HepG2 (cell line): ENCODE measurements at regions not wholly inside any gene's neighbourhood (a gene's known extent, or its start where the extent isn't known, plus 50 kb on each side); places are given as distances from the start of the nearest gene placed in this dataset.

Source experiments
- ATAC-seq: fragments of 200-7000 bp; cut with Tn5 transposase; 3 replicates; pipeline ENCODE4 v1.9.1; 2020; ENCODE audit warnings: mild to moderate bottlenecking, moderate library complexity
- BruUV-seq: library from RNA; stranded (reverse); fragments of 400-500 nt; replicated peaks from 2 replicates; lab custom pipeline; 2021; lab: Mats Ljungman, UMichigan
- CTCF ChIA-PET: fragments of 300-600 bp; formaldehyde crosslinking; extraction: SDS; loops from one replicate; lab custom pipeline; 2021; ENCODE audit warnings: low total read pairs, inconsistent platforms, low intra/inter-chr PET ratio; lab: Yijun Ruan, JAX
- POLR2A ChIA-PET: fragments of 350-600 bp; sonication (Branson Sonifier 250); formaldehyde crosslinking; loops from one replicate; lab custom pipeline; 2020; ENCODE audit warnings: antibody characterized with exemption, inconsistent platforms; lab: Yijun Ruan, JAX
- DNase-seq: peaks from one replicate; pipeline ENCODE4 v3.0.0-alpha.2; 2015; ENCODE audit warnings: low spot score
- FAIRE-seq: peaks from 3 replicates; lab custom pipeline; 2011; peaks lifted over from hg19 to GRCh38; lab: Jason Lieb, UNC
- H2AFZ ChIP-seq: one replicate; pipeline ENCODE4 v1.6.1; 2011; ENCODE audit warnings: low read length, inconsistent platforms
- H3K27ac ChIP-seq: fragments of 300-600 bp; 3 replicates; pipeline ENCODE4 v1.8.0; 2011; ENCODE audit warnings: mixed run types, mild to moderate bottlenecking, mixed read lengths, low read length, inconsistent platforms; ENCODE audit not compliant: insufficient read depth; ENCODE audit errors: extremely low read length
- H3K27me3 ChIP-seq, 2 experiments: fragments of 200-600 bp in 1 of 2; 2 replicates in 1 of 2; 3 replicates in 1 of 2; pipeline versions ENCODE4 v1.6.0 to v1.8.0; 2011; ENCODE audit warnings: low read length in 2 of 2, mild to moderate bottlenecking in 2 of 2, moderate library complexity in 2 of 2, inconsistent platforms in 1 of 2; ENCODE audit not compliant: insufficient read depth in 2 of 2, control insufficient read depth in 1 of 2
- H3K36me3 ChIP-seq, 2 experiments: fragments of 200-600 bp in 1 of 2; replicated peaks in 1 of 2; 2 replicates in 1 of 2; 3 replicates in 1 of 2; pipeline versions ENCODE4 v1.5.1 to v1.8.0; 2011; ENCODE audit warnings: low read length in 2 of 2, inconsistent platforms in 1 of 2; ENCODE audit not compliant: insufficient read depth in 2 of 2, control insufficient read depth in 1 of 2
- H3K4me1 ChIP-seq: 2 replicates; pipeline ENCODE4 v1.5.1; 2012; ENCODE audit warnings: low read length, inconsistent platforms; ENCODE audit not compliant: insufficient read depth
- H3K4me2 ChIP-seq: 2 replicates; pipeline ENCODE4 v1.6.0; 2011; ENCODE audit warnings: low read depth, low read length, inconsistent platforms
- H3K4me3 ChIP-seq, 3 experiments: fragments of 200-600 bp in 1 of 3; sonication (generic), shearing (Covaris generic) in 1 of 3; replicated peaks in 1 of 3; 2 replicates each; pipeline ENCODE4 v1.5.1; 2011 to 2016; ENCODE audit warnings: low read length in 3 of 3, inconsistent platforms in 2 of 3, low read depth in 2 of 3, mild to moderate bottlenecking in 2 of 3, control low read depth in 1 of 3, mixed read lengths in 1 of 3; ENCODE audit not compliant: insufficient read depth in 1 of 3
- H3K79me2 ChIP-seq: one replicate; pipeline ENCODE4 v1.6.1; 2011; ENCODE audit warnings: low read length, inconsistent platforms; ENCODE audit not compliant: insufficient read depth
- H3K9ac ChIP-seq: 2 replicates; pipeline ENCODE4 v1.6.0; 2011; ENCODE audit warnings: mild to moderate bottlenecking, low read depth, low read length, inconsistent platforms; ENCODE audit not compliant: insufficient read depth
- H3K9me3 ChIP-seq: 2 replicates; pipeline ENCODE4 v1.5.1; 2012; ENCODE audit warnings: mild to moderate bottlenecking, low read length
- H4K20me1 ChIP-seq: 2 replicates; pipeline ENCODE4 v1.6.0; 2011; ENCODE audit warnings: inconsistent platforms, mild to moderate bottlenecking, low read length, moderate library complexity; ENCODE audit not compliant: insufficient read depth
- AGO2 ChIP-seq: fragments of 200-400 bp; formaldehyde crosslinking; optimal IDR thresholded peaks from 2 replicates; pipeline ENCODE3; 2017; ENCODE audit warnings: mild to moderate bottlenecking, low read depth, low read length, moderate library complexity
- ASH2L ChIP-seq: fragments of 300-600, 200-600 bp; sonication (generic); IDR thresholded peaks from 2 replicates; pipeline ENCODE4 v1.7.0; 2017; ENCODE audit warnings: low read depth, mild to moderate bottlenecking, moderate library complexity, mixed read lengths, low read length; ENCODE audit not compliant: insufficient read length
- HIVEP1 ChIP-seq: sonication (generic); formaldehyde crosslinking; IDR thresholded peaks from 2 replicates; pipeline ENCODE4 v1.4.0; 2020; ENCODE audit warnings: mild to moderate bottlenecking, missing genetic modification reagents
- MEF2D ChIP-seq: sonication (generic); formaldehyde crosslinking; IDR thresholded peaks from 2 replicates; pipeline ENCODE4 v1.5.1; 2020; ENCODE audit warnings: mild to moderate bottlenecking, missing genetic modification reagents
- SALL2 ChIP-seq: sonication (generic); formaldehyde crosslinking; IDR thresholded peaks from 2 replicates; pipeline ENCODE4 v1.8.1; 2023; ENCODE audit warnings: mild to moderate bottlenecking, missing genetic modification reagents, inconsistent platforms
- TBX3 ChIP-seq: fragments of 450-650 bp; IDR thresholded peaks from 2 replicates; pipeline ENCODE4 v1.6.1; 2017; ENCODE audit warnings: antibody characterized with exemption, mild to moderate bottlenecking, inconsistent platforms, borderline replicate concordance
- THAP9 ChIP-seq: sonication (generic); formaldehyde crosslinking; IDR thresholded peaks from 2 replicates; pipeline ENCODE4; 2020; ENCODE audit warnings: missing genetic modification reagents, mild to moderate bottlenecking, borderline replicate concordance
- ZBTB7A ChIP-seq: sonication (generic); formaldehyde crosslinking; IDR thresholded peaks from 2 replicates; pipeline ENCODE4 v1.8.0; 2022; ENCODE audit warnings: mild to moderate bottlenecking, missing genetic modification reagents
- ZFP82 ChIP-seq: sonication (generic); formaldehyde crosslinking; IDR thresholded peaks from 2 replicates; pipeline ENCODE4 v1.5.1; 2020; ENCODE audit warnings: mild to moderate bottlenecking, missing genetic modification reagents, borderline replicate concordance
- ZGPAT ChIP-seq: IDR thresholded peaks from 2 replicates; pipeline ENCODE4 v1.6.1; 2016; ENCODE audit warnings: mild to moderate bottlenecking
- ZNF354B ChIP-seq: sonication (generic); formaldehyde crosslinking; IDR thresholded peaks from 2 replicates; pipeline ENCODE4 v1.8.0; 2022; ENCODE audit warnings: mild to moderate bottlenecking, missing genetic modification reagents
- ZNF501 ChIP-seq: sonication (generic); formaldehyde crosslinking; IDR thresholded peaks from 2 replicates; pipeline ENCODE4 v1.5.1; 2020; ENCODE audit warnings: mild to moderate bottlenecking, moderate library complexity, missing genetic modification reagents
- ZNF550 ChIP-seq: sonication (generic); formaldehyde crosslinking; IDR thresholded peaks from 2 replicates; pipeline ENCODE4 v1.4.0; 2020; ENCODE audit warnings: mild to moderate bottlenecking, missing genetic modification reagents, borderline replicate concordance
- ZNF7 ChIP-seq: IDR thresholded peaks from 2 replicates; pipeline ENCODE4 v1.6.1; 2016; ENCODE audit warnings: missing biosample characterization, missing genetic modification reagents
- ZNF724P ChIP-seq: sonication (generic); formaldehyde crosslinking; IDR thresholded peaks from 2 replicates; pipeline ENCODE4 v1.8.0; 2022; ENCODE audit warnings: missing genetic modification reagents, borderline replicate concordance
- WGBS: methylation state at CpG from one replicate; pipeline ENCODE4 v1.1.6; 2017; ENCODE audit warnings: low lambda C conversion rate; 5-methylcytosine and 5-hydroxymethylcytosine counted together
- in situ Hi-C: cut with HindIII; loops from 2 replicates; pipeline ENCODE4 v1.10.0; 2017; ENCODE audit warnings: low pct_unique_long_range_greater_than_20kb; ENCODE audit not compliant: extremely low pct_ligation_motif_present
- intact Hi-C: fragments of 100-400 bp; cut with micrococcal nuclease; formaldehyde crosslinking; loops from one replicate; pipeline ENCODE4 v1.10.0; 2022; ENCODE audit not compliant: unreplicated experiment

- Histone ChIP-seq H3K4me2 (peak overlapping the region; percentile 90), H2AFZ (no peak overlapping the region), H3K27me3 (no peaks in the 10 kb centered on the region; a peak in 1 of 5 replicates), H4K20me1 (no peaks in the 10 kb centered on the region), H3K9me3 (no peaks in the 10 kb centered on the region), H3K79me2 (peaks cover 32% of the 10 kb centered on the region), H3K4me3 (peak overlapping the region; percentile 68 to 86 (median 72); a peak in 5 of 6 replicates), H3K9ac (peak overlapping the region; percentile 79), H3K4me1 (peaks cover 87% of the 10 kb centered on the region), H3K27ac (peak overlapping the region; percentile 91), H3K36me3 (peaks cover 1 to 3% of the 10 kb centered on the region in 2 experiments; a peak in 2 of 5 replicates)
- FAIRE-seq, result peak; percentile 60
- 2% methylated on average over 23 of the region's 46 CpGs for WGBS
- ATAC-seq, result peak; percentile 14
- intact Hi-C loops, result loop anchor here (5.0 to 10.0 kb wide), 4 partner anchors 79 to 313 kb away; partner anchors contain the start of gene IER5L
- in situ Hi-C loops, result no loop called here
- DNase-seq, result no peak
- BruUV-seq, result TSS peak; percentile 81
- ChIA-PET POLR2A (interaction anchor here (2.7 kb wide), 1 partner anchor 8 kb away, joined by 19 read pairs; no protein-coding TSS in a partner anchor), CTCF (no interaction called here)
- TF ChIP-seq ZBTB7A (CRISPR knock-in tag) (no peak), HIVEP1 (CRISPR knock-in tag) (0 out of 2 replicates have a peak, but pooled peaks have one; percentile 10), SALL2 (CRISPR knock-in tag) (0 out of 2 replicates have a peak, but pooled peaks have one; percentile 22), ZFP82 (peak; percentile 64; the same call in 1 of the 2 replicates), THAP9 (no peak), ZNF501 (0 out of 2 replicates have a peak, but pooled peaks have one; percentile 17), ASH2L (peak; percentile 43), TBX3 (no peak), ZNF7 (no peak), ZNF724P (CRISPR knock-in tag) (0 out of 2 replicates have a peak, but pooled peaks have one; percentile 25), AGO2 (peak; percentile 78), ZGPAT (no peak), MEF2D (CRISPR knock-in tag) (peak; percentile 46; the same call in 1 of the 2 replicates), ZNF354B (no peak), ZNF550 (CRISPR knock-in tag) (no peak)
Observed at GRCh38 chr9:129487658-129488483, 133.0 kb downstream of the C9orf50 start.
